HG03571 (cell line): ENCODE measurements at regions not wholly inside any gene's neighbourhood (a gene's known extent, or its start where the extent isn't known, plus 50 kb on each side); places are given as distances from the start of the nearest gene placed in this dataset.
"Not testable (repeated sequence)": the region's sequence is repeated elsewhere in the genome, so short reads cannot be mapped to it uniquely, and the experiment has no call there.

Experiments
- ATAC-seq: cut with Tn5 transposase; IDR thresholded peaks from one replicate; pipeline ENCODE4 v1.9.1; 2021; ENCODE audit not compliant: unreplicated experiment

DNA sequence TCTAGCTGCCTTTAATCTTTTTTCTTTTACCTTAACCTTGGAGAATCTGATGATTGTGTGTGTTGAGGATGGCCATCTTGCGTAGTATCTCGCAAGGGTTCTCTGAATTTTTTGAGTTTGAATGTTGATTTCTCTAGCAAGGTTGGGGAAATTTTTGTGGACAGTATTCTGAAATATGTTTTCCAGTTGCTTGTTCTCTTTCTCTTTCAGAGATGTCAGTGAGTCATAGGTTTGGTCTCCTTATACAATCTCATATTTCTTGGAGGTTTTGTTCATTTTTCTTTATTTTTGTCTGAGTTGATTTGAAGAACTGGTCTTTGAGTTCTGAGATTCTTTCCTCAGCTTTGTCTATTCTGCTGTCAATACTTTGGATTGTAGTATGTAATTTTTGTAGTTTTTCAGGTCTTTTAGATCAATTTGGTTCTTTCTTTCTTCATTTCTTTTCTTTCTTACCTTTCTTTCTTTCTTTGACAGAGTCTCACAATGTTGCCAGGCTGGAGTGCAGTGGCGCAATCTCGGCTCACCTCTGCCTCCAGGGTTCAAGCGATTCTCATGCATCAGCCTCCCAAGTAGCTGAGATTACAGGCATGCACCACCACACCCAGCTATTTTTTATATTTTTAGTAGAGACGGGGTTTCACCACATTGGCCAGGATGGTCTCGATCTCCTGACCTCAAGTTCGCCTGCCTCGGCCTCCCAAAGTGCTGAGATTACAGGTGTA is 366.4 kb upstream of the RASGRP1 start:
- no peak for ATAC-seq

DNA sequence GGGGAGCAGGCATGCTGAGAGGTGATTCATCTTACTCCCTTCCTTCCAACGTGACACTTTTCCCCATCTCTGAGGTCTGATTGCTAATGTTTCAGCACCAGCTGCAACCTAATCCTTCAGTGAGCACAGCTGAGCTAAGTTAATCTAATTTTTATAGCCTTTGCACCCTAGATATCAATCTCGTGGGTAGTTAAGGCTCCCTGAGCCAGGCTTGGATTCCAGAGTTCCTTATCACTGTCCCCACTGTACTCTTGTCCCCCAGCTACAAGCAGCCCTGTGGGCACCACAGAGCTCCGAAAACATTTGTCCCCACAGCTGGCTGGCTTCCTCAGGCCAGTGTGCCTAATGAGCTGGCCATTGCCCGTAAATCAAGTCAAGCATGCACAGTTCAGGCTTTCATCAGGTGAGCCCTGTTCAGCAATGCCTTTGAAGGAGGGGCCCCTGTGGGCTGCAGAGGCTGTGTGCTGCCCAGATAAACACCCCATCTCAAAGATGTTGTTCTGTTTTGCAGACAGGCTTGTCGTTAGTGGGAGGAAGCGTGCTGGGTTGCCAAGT is 376.9 kb upstream of the RASGRP1 start:
- ATAC-seq: no peak

DNA sequence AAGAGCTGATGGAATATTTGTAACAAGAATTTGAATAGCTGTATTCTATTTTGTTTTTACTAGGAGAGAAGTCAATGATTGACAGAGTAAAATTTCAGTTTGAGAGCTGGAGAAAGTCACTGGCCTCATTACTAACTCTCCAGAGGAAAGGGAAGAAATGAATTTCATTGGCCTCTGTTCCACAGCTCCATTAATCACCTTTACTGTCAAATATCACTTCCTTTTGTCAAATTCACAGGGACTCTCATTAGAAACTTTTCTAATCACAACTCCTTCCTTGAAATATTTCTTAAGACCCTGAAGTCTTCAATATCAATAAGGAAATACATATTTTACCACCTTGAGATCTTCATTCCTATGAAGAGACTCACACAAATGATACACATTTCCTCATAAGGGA is 379.9 kb upstream of the RASGRP1 start:
- no peak for ATAC-seq

DNA sequence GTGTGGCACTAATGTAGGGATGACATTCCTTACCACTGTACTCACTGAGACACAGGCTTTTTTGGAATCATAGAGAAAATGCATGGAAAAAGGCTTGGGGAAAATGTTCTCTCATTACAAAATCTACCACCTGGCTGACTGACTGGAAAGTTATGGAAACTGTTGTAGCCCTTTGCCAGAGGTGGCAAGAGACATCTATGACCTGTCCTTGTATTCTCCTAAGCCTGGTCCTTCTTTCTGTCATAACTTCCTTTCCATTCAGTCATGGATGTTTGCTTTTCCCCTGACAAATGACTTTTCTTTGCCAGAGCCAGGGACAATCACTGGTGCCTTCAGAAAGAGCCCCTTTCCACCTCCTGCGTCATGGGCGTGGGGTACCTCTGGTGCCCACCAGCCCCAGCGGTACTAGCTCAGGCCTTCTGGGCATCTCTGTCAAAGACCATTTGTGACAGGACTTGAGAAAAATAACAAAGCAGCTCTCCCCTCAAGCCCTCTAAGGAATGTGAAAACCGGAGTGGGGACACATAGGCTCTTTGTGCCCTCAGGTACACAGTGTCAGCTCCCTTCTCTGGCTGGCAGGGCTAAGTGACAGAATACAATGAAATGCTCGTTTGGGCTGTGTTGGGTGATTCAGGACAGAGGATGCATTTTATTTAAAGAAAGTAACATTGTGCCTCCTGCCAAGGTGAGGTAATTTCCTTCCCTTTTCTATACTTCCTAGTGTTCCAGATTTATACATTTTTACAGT is 381.1 kb upstream of the RASGRP1 start:
- no peak for ATAC-seq

DNA sequence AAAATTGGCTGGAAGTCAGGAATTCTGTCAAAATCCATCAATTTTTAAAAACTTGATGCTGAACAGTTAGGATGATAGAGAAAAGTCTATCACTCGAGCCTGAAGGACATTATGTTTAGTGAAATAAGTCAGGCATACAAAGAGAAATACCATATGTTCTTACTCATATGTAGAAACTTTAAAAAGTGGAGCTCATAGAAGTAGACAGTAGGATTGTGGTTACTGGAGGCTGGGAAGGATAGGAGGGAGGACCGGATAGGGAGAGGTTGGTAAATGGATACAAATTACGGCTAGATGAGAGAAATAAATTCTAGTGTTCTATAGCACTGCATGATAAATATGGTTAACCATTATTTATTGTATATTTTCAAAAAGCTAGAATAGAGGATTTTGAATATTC is 389.5 kb upstream of the RASGRP1 start:
- no peak for ATAC-seq

DNA sequence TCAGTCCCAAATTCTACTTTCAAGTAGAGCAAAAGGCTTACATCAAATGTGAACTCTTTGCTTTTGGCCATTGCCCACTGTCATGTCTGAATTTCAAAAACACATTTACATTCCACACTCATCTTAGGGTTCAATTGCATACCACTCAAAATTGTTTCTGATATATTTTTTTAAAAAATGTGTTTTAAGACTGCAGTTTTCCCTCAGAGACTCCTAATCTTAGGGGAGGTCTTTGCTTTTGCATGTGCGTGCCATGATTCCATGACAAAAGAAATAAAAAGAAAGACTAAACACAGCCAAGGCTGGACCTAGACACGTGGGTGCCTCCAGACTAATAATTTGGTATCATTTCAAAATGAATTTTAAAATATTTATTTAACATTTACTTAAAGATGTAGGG is 396.8 kb upstream of the RASGRP1 start:
- ATAC-seq: no peak

DNA sequence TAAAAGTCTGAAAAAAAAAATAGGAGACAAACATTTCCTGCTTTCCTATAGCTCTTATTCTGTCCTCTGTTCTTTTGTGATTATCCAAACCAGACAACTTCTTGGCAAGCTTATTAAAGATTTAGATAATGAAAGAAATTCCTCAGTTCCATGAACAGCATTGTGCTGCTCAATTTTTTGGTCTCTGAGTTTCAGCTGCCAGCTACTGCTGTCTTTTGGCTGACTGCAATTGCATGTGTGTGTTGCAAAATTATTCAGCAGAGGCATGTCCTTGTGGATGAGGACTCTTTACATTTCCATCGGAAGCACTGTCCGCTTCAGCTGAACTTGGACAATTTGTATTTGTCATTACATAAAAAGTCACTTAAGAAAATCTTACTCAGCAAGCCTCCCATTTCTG is 397.3 kb upstream of the RASGRP1 start:
- no peak for ATAC-seq

DNA sequence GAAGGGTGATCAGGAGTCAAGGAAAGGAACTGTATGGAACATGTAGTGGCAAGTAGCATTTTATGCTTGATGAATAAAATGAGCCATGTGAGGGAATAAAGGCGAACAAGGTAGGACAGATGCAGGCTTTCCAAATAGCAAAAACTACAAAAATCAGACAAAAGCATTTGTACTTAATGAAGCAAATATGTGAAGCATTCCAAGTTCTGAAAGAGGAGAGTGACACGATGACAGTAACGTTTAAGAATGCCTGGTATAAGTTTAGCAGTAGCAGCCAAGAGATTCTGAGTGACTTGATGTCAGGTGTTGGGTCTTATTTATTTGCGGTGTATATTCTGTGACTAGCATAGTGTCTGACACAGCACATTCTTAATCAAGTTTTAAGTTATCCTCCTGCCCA is 408.2 kb upstream of the RASGRP1 start:
- ATAC-seq: no peak

DNA sequence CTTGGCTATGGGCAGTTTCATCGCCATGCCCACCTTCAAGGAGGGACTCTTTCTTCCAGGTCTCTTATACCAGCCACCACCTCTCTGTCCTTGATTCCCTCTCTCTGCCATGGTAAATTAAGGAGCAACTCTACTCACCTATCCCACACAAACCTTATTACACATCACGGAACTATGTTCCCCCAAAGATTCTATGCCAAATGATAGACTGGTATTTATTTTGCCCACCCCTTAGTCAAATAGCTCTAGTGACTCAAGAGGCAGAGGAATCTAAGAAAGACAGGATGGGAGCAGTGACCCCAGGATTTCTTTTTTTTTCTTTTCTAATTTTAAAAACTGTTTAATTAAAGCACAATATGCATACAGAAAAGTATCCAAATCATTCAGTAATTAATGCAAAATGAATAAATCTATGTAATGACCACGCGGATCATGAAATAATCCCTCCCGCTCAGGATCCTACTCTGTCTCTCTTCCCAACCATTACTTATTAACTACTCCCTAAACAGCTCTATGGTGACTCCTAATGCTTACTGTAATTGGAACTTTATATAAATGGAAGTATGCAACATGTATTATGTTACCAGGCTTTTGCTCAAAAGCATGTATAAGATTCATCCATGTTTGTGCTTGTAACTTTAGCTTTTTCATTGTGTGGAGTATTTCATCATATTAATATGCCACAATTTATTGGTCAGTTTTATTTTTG is 410.8 kb upstream of the RASGRP1 start:
- ATAC-seq: no peak

DNA sequence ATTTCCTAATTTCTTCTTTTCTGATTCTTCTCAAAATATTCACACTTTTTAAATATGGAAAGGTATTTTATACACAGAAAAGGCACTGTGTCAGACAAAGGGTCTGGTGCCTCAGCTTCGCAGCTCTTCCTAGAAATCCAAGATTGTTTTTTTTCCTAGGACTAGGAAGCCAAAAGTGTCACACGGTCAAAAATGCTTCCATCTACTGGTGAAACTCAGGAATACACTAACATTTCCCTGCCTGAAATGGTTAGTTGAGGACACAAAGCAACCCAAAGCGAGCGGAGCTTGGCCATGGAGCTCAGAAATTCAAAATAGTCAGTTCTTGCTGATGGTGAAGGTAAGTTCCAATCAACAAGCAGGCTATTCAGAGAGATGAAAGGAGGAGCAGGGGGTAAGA is 426.5 kb upstream of the RASGRP1 start:
- no peak for ATAC-seq

DNA sequence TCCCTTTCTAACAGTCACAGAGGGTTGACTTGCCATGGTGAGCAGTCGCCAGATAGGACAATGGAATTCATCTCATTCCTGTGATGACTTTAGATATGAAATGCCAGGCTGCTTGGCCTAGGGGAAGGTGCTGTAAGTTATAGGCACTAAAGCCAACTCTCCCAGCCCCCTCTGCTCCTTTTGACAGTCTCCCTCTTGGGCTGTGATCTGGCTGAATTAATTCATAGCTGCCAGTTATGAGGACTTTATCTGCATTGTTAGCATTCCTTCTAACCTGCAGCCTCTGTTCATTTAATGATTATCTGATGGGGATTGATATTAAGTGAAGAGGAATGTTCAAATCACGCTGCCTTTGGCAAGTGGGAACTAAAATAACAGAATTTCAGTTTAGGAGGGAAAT is 427.1 kb upstream of the RASGRP1 start:
- no peak for ATAC-seq

DNA sequence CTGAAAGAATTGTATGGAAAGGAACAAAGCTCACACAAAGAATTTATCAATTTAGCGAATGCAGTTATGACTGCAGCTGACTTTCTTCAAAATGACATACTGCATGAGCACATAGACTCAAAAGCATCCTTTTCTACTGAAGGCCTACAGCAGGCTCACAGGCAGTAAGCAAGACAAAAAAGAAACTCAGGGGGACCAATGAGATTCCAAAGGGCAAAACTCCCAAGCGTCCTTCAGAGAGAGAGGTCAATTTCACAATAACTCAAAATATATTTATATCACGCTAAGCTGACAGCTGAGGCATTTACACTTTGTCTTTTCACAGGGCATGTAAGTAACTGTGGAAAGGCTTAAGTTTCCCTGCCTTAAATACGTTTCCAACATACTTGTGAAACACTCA is 427.9 kb upstream of the RASGRP1 start:
- no peak for ATAC-seq

DNA sequence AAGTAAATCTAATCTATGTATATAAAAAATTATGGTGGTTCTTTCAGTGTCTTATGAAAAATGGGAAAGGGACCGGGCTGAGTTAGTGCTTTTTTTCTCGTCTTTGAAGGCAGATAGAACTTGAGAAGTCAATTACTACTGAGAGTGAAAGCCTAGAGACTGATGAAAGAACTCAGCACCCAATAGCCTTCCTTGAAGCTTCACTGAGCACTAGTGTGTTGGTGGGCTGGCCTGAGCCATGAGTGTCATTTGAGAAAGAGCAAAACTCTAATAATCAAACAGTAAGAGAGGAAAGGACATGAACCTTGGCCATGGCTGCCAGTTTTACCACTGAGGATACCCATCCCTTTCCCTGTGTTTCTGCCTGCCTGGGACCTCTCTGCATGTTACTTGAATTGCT is 428.3 kb upstream of the RASGRP1 start:
- ATAC-seq: no peak

DNA sequence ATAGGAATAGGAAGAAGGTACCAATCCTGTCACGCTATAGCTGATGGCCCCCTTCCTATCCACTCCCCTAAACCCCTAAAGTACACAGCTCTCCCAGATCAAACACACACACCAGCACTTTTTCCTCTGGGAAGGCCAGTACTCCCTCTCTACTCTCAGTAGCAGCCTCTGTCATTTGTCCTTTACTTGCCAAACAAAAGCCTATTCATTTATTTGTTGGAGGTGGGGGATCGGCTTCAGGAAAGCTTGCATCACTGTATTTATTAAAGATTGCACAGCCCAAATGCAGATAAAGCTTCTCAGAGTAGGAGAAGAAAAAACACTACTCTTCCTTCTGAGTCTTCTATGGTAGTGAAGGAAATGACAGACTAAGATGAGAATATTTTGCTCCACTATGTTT is 429.7 kb upstream of the RASGRP1 start:
- no peak for ATAC-seq

DNA sequence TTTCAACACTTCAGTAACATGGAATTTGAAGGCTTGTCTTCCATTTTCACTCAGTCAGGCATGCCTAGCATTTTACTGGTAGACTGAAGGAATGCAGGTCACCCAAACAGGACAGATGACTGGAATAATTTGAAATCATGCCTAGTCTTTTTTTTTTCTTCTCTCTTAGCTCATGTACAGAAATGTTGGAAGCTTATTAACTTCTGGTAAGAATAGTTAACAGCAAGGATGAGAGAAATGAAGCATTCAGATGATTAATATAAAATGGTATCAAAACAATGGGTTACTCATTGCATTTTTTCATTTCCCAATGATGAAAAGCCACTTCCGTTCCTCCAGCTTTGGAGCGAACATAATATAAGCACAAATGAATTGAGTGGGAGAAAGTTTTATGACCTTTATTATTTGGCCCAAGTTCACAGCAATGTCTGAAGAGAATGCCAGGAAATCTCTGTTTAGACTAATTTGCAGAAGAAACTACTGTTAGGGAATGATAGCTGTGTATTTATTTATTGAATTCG is 431.6 kb upstream of the RASGRP1 start:
- ATAC-seq: no peak

DNA sequence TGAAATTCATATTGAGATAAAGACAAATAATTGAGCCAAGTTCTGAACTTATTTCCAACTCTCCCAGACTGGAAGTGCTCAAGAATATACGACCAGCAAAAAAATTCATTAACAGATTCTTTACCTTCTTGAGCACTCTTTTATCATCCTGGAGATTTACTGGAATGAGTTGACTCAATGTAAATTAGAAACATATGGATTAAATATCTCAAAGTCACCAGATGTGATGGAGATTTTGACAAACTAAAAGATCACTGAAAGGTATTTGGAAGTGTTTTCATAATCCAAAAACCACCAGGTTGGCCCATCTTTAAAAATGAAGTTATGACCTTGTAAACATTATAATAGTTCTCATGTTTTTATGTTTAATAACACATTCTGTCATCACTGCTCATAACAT is 433.2 kb upstream of the RASGRP1 start:
- ATAC-seq: no peak

DNA sequence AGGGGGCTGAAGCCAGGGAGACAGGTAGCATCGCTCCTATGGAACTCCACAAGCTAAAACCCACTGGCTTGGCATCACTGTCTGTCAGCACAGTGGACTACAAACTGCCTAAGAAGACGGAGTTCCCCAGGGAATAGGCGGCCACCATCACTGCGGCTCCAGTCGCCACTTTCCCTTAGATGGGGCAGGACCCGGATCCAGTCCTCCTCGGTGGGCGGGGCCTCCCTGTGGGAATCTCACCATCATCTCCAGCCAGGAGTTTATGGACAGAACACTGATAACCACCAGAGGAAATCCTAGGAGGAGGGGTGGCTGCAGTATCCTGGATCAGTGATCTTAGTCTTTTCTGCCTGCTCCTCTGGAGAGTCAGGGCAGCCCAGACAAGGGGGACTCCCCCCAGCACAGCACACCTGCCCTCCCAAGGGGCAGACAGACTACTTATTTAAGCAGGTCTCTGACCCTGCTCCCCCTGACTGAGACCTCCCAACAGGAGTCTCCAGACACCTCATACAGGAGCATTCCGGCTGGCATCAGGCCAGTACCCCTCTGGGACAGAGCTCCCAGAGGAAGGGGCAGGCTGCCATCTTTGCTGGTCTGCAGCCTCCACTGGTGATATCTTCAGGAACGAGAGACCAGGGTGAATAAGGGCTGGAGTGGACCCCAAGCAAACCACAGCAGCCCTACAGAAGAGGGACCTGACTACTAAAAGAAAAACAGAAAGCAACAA is 435.6 kb upstream of the RASGRP1 start:
- ATAC-seq: no peak

DNA sequence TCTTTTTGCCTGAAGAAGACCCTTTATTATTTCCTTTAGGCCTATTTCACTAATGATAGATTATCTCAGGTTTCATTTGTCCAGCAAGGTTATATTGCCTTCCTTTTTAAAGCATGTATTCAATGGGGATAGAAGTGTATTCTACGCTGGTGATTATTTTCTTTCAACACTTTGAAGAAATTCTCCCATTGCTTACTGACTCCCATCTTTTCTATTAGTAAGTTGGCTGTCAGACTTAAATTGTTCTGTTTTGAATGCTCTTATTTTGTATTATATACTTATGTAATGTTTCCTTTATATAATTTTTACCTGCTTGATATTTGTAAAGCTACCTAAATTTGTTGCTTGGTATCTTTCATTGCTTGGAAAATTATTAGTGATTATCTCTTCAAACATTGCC is 445.1 kb upstream of the RASGRP1 start:
- ATAC-seq: no peak

DNA sequence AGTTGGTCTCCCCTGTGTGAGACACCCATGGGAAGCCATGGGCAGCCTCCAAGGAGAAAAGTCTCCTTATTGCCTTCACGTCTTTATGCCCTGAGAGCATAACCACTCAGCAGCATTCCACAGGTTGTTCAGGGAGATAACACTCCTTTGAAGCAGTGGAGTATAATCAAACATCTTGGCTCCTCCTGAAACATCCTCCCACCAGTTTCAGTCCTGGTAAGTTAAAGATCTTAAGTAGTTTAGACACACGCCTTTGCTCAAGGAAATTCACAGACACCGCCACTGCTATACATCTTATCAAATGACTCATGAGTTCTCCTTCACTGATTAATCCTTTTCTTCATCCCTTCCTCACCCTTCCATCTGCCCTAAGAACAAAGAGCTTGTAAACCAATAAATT is 446.5 kb upstream of the RASGRP1 start:
- ATAC-seq: not testable (repeated sequence)

DNA sequence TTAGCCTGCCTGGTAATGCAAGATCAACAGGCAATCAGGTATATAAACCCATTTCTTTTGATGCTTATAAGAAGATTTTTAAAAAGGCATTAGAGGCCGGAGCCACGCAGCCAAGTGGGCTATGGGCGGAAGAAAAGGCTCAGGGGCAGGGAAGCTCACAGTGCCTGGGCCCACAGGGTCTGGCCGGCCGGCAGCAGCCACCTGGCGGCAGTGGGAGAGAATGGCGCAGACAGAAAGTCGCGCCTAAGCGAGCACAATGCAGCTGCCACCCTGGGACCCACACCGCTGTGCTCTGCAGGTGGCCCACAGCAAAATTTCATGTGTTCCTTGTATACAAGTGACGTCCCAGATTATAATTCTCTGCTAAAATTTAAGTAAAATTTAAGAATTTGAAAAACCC is 448.6 kb upstream of the RASGRP1 start:
- no peak for ATAC-seq

DNA sequence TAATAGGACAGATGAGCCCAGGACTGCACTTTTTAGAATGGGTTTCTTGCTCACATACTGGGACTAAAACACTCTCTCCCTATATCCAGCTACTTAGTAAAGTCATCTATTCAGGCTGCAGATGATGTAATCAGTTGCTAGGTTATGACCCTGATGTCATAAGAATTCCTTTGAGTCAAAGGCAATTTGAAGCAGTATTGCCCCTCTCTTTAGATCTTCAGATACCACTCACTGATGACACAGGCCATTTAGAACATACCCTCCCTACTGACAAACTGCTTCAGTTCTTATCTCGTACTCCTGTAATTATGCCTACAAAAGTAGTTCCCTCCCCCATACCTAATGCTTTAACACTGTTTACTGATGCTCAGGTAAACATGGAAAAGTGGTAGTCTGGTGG is 450.1 kb upstream of the RASGRP1 start:
- no peak for ATAC-seq
